ENCODE measurements at regions not wholly inside any gene's neighbourhood (a gene's known extent, or its start where the extent isn't known, plus 50 kb on each side); places are given as distances from the start of the nearest gene placed in this dataset.

DNA sequence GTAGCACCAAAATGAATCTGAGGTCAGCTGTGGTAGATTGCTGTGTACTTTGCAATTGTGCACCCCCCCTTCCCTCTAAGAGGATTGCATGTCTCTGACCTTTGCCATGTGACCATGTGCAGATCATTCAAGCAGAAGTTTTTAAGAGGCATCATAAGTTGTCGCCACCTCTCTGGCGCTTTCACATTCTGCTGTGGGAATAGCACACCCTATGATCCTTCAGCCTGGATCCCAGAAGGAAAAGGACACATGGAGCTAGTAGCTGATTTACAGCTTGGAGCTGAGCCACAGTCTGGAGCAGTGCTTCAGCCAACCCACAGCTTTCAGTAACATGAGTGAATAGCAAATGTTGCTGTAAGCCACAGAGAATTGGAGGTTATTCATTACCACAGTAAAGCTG is 158.5 kb downstream of the TSEN15 start:
- Histone ChIP-seq H3K4me3 (replicated peaks in 1 of 3; ENCODE audit: insufficient read depth in 1 of 3, low read depth in 2 of 3, low read length in 3 of 3) (no peak overlapping the region), H3K27ac (ENCODE audit: extremely low read length, insufficient read depth, low read length) (no peak overlapping the region), H4K20me1 (ENCODE audit: insufficient read depth, low read length) (no peaks in the 10 kb centered on the region), H2AFZ (ENCODE audit: low read length) (no peak overlapping the region), H3K4me1 (ENCODE audit: insufficient read depth, low read length) (no peaks in the 10 kb centered on the region), H3K4me2 (ENCODE audit: low read depth, low read length) (no peak overlapping the region), H3K9ac (ENCODE audit: insufficient read depth, low read depth, low read length) (no peak overlapping the region), H3K27me3 (ENCODE audit: control insufficient read depth in 1 of 2, insufficient read depth in 2 of 2, low read length in 2 of 2) (peaks cover 0 to 3% of the 10 kb centered on the region in 2 experiments; a peak in 1 of 5 replicates), H3K36me3 (replicated peaks in 1 of 2; ENCODE audit: control insufficient read depth in 1 of 2, insufficient read depth in 2 of 2, low read length in 2 of 2) (no peaks in the 10 kb centered on the region), H3K79me2 (ENCODE audit: insufficient read depth, low read length) (no peaks in the 10 kb centered on the region), H3K9me3 (ENCODE audit: low read length) (no peaks in the 10 kb centered on the region)
- POLR2A ChIA-PET = no interaction called here
- FAIRE-seq (no peak), ATAC-seq (no peak), DNase-seq (ENCODE audit: low spot score) (no peak)
- no TSS peak for BruUV-seq (replicated peaks)
- CTCF ChIA-PET (ENCODE audit: low intra/inter-chr PET ratio, low total read pairs) = no interaction called here
- TF ChIP-seq FOXP1 (IDR thresholded peaks at IDR 0.05) (no peak), FOXP1 (CRISPR knock-in tag; IDR thresholded peaks at IDR 0.05) (no peak), GFI1 (CRISPR knock-in tag; IDR thresholded peaks at IDR 0.05; ENCODE audit: borderline replicate concordance) (no peak), ZNF547 (CRISPR knock-in tag; IDR thresholded peaks at IDR 0.05) (no peak)
- WGBS (ENCODE audit: low lambda C conversion rate) = 8% methylated on average over 2 of the region's 2 CpGs
- intact Hi-C loops (cut with micrococcal nuclease; ENCODE audit: unreplicated experiment) (no loop called here), in situ Hi-C loops (cut with HindIII; ENCODE audit: extremely low pct_ligation_motif_present, low pct_unique_long_range_greater_than_20kb) (loop anchor here (25.0 kb wide), 1 partner anchor 273 kb away; no protein-coding TSS in a partner anchor)

DNA sequence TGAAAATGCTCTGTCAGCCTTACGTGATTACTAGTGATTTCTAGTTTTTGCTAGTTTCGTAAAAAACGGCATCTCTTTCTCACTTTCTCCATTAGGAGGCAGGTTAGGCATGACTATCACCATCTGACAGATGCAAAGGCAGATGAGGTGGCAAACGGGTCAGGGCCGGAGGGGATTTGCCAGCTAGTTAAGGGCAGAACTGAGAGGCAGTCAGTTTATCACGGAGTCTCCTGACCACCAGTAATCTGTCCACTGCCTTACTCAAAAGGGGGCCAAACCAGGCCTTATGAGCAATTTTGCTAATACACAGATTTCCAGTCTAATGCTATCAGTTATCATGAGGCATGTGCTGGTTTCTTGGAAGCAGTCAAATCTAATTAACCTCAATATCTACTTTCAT is 159.3 kb downstream of the TSEN15 start:
- H4K20me1 ChIP-seq (ENCODE audit: insufficient read depth, low read length) = no peaks in the 10 kb centered on the region
- ATAC-seq = no peak
- no peaks in the 10 kb centered on the region for H3K79me2 ChIP-seq (ENCODE audit: insufficient read depth, low read length)
- no peak for DNase-seq (ENCODE audit: low spot score)
- no peaks in the 10 kb centered on the region for H3K4me1 ChIP-seq (ENCODE audit: insufficient read depth, low read length)
- intact Hi-C loops (cut with micrococcal nuclease; ENCODE audit: unreplicated experiment) (no loop called here), in situ Hi-C loops (cut with HindIII; ENCODE audit: extremely low pct_ligation_motif_present, low pct_unique_long_range_greater_than_20kb) (loop anchor here (25.0 kb wide), 1 partner anchor 274 kb away; no protein-coding TSS in a partner anchor)
- no peak overlapping the region for H3K27ac ChIP-seq (ENCODE audit: extremely low read length, insufficient read depth, low read length)
- no peak overlapping the region for H3K4me3 ChIP-seq (replicated peaks in 1 of 3; ENCODE audit: insufficient read depth in 1 of 3, low read depth in 2 of 3, low read length in 3 of 3)
- H2AFZ ChIP-seq (ENCODE audit: low read length) = no peak overlapping the region
- no peak overlapping the region for H3K9ac ChIP-seq (ENCODE audit: insufficient read depth, low read depth, low read length)
- H3K36me3 ChIP-seq (replicated peaks in 1 of 2; ENCODE audit: control insufficient read depth in 1 of 2, insufficient read depth in 2 of 2, low read length in 2 of 2) = no peaks in the 10 kb centered on the region
- FAIRE-seq = no peak
- no peak overlapping the region for H3K4me2 ChIP-seq (ENCODE audit: low read depth, low read length)
- CTCF ChIA-PET (ENCODE audit: low intra/inter-chr PET ratio, low total read pairs) = no interaction called here
- 12% methylated on average over 4 of the region's 6 CpGs for WGBS (ENCODE audit: low lambda C conversion rate)
- no peaks in the 10 kb centered on the region for H3K9me3 ChIP-seq (ENCODE audit: low read length)
- peaks cover 0 to 3% of the 10 kb centered on the region in 2 experiments; a peak in 1 of 5 replicates for H3K27me3 ChIP-seq (ENCODE audit: control insufficient read depth in 1 of 2, insufficient read depth in 2 of 2, low read length in 2 of 2)
- POLR2A ChIA-PET = no interaction called here
- BruUV-seq (replicated peaks) = no TSS peak
- TF ChIP-seq ZSCAN25 (CRISPR knock-in tag; IDR thresholded peaks at IDR 0.05) (no peak), NFE2 (CRISPR knock-in tag; IDR thresholded peaks at IDR 0.05) (no peak), ETV5 (CRISPR knock-in tag; IDR thresholded peaks at IDR 0.05; ENCODE audit: borderline replicate concordance) (no peak), ISX (CRISPR knock-in tag; conservative IDR thresholded peaks at IDR 0.05) (no peak), JDP2 (CRISPR knock-in tag; IDR thresholded peaks at IDR 0.05; ENCODE audit: borderline replicate concordance) (no peak), NR2F1 (CRISPR knock-in tag; IDR thresholded peaks at IDR 0.05) (no peak), SALL1 (CRISPR knock-in tag; IDR thresholded peaks at IDR 0.05) (no peak)
- TF ChIP-seq, protein P1, sequence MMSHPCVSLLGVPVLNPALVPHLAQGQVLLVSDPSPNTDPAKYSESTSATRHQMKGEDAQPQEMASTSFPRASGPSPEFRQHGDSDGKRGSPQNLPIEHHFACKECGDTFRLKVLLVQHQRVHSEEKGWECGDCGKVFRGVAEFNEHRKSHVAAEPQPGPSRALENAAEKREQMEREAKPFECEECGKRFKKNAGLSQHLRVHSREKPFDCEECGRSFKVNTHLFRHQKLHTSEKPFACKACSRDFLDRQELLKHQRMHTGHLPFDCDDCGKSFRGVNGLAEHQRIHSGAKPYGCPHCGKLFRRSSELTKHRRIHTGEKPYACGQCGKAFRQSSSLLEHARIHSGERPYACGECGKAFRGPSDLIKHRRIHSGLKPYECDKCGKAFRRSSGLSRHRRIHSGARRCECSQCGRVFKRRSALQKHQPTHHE (CRISPR knock-in tag; IDR thresholded peaks at IDR 0.05; ENCODE audit: borderline replicate concordance) = no peak
- TF ChIP-seq, protein P2, sequence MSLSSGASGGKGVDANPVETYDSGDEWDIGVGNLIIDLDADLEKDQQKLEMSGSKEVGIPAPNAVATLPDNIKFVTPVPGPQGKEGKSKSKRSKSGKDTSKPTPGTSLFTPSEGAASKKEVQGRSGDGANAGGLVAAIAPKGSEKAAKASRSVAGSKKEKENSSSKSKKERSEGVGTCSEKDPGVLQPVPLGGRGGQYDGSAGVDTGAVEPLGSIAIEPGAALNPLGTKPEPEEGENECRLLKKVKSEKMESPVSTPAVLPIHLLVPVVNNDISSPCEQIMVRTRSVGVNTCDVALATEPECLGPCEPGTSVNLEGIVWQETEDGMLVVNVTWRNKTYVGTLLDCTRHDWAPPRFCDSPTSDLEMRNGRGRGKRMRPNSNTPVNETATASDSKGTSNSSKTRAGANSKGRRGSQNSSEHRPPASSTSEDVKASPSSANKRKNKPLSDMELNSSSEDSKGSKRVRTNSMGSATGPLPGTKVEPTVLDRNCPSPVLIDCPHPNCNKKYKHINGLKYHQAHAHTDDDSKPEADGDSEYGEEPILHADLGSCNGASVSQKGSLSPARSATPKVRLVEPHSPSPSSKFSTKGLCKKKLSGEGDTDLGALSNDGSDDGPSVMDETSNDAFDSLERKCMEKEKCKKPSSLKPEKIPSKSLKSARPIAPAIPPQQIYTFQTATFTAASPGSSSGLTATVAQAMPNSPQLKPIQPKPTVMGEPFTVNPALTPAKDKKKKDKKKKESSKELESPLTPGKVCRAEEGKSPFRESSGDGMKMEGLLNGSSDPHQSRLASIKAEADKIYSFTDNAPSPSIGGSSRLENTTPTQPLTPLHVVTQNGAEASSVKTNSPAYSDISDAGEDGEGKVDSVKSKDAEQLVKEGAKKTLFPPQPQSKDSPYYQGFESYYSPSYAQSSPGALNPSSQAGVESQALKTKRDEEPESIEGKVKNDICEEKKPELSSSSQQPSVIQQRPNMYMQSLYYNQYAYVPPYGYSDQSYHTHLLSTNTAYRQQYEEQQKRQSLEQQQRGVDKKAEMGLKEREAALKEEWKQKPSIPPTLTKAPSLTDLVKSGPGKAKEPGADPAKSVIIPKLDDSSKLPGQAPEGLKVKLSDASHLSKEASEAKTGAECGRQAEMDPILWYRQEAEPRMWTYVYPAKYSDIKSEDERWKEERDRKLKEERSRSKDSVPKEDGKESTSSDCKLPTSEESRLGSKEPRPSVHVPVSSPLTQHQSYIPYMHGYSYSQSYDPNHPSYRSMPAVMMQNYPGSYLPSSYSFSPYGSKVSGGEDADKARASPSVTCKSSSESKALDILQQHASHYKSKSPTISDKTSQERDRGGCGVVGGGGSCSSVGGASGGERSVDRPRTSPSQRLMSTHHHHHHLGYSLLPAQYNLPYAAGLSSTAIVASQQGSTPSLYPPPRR (CRISPR knock-in tag; IDR thresholded peaks at IDR 0.05; ENCODE audit: borderline replicate concordance) = no peak
